ENCODE measurements at regions not wholly inside any gene's neighbourhood (a gene's known extent, or its start where the extent isn't known, plus 50 kb on each side); places are given as distances from the start of the nearest gene placed in this dataset.

GRCh38 chr12:126425264-126425663 lies 1360.0 kb downstream of the AACS start:
- Histone ChIP-seq H3K27ac (no peak overlapping the region), H3K36me3 (no peaks in the 10 kb centered on the region), H3K9me3 (no peaks in the 10 kb centered on the region), H3K4me3 (no peak overlapping the region), H3K27me3 (no peaks in the 10 kb centered on the region), H3K4me1 (no peaks in the 10 kb centered on the region)
- TF ChIP-seq POLR2A (IDR thresholded peaks at IDR 0.05) (no peak), CTCF (IDR thresholded peaks at IDR 0.05) (no peak)
- WGBS, 2 donors: 80 to 89% methylated on average over 7 of the region's 7 CpGs
- intact Hi-C loops (cut with DNase I): no loop called here
- DNase-seq: no peak

- no peaks in the 10 kb centered on the region for H3K4me1 ChIP-seq
- H3K36me3 ChIP-seq: no peaks in the 10 kb centered on the region
- no peak overlapping the region for H3K4me3 ChIP-seq
- intact Hi-C loops (cut with DNase I): no loop called here
- no peak overlapping the region for H3K27ac ChIP-seq
- no peaks in the 10 kb centered on the region for H3K9me3 ChIP-seq
- H3K27me3 ChIP-seq: no peaks in the 10 kb centered on the region
- TF ChIP-seq POLR2A (IDR thresholded peaks at IDR 0.05) (no peak), CTCF (IDR thresholded peaks at IDR 0.05) (no peak)
- DNase-seq: no peak
- WGBS, 2 donors: 74 to 75% methylated on average over 5 of the region's 5 CpGs
Measured at GRCh38 chr12:126428769-126429168, 1363.5 kb downstream of the AACS start.

GRCh38 chr12:126430921-126431320 lies 1365.7 kb downstream of the AACS start:
- intact Hi-C loops (cut with DNase I): no loop called here
- DNase-seq: no peak
- Histone ChIP-seq H3K27me3 (no peaks in the 10 kb centered on the region), H3K27ac (peak overlapping the region in 1 of 4 donors; percentile 4), H3K4me3 (no peak overlapping the region), H3K9me3 (no peaks in the 10 kb centered on the region), H3K4me1 (no peaks in the 10 kb centered on the region), H3K36me3 (no peaks in the 10 kb centered on the region)
- WGBS, 2 donors: 46 to 52% methylated on average over 2 of the region's 2 CpGs
- no peak for TF ChIP-seq CTCF (IDR thresholded peaks at IDR 0.05)
- TF ChIP-seq POLR2A (IDR thresholded peaks at IDR 0.05): no peak

- TF ChIP-seq POLR2A (IDR thresholded peaks at IDR 0.05) (no peak), CTCF (IDR thresholded peaks at IDR 0.05) (no peak)
- Histone ChIP-seq H3K36me3 (no peaks in the 10 kb centered on the region), H3K4me3 (no peak overlapping the region), H3K27ac (peak overlapping the region in 1 of 4 donors; percentile 4), H3K4me1 (no peaks in the 10 kb centered on the region), H3K27me3 (no peaks in the 10 kb centered on the region), H3K9me3 (no peaks in the 10 kb centered on the region)
- intact Hi-C loops (cut with DNase I): no loop called here
- DNase-seq: no peak
- WGBS, 2 donors: 61 to 65% methylated on average over 6 of the region's 6 CpGs
Measured at GRCh38 chr12:126431767-126432166, 1366.5 kb downstream of the AACS start.

- no peak for DNase-seq
- Histone ChIP-seq H3K4me3 (no peak overlapping the region), H3K9me3 (no peaks in the 10 kb centered on the region), H3K27ac (no peak overlapping the region), H3K27me3 (no peaks in the 10 kb centered on the region), H3K4me1 (no peaks in the 10 kb centered on the region), H3K36me3 (no peaks in the 10 kb centered on the region)
- intact Hi-C loops (cut with DNase I): no loop called here
- 59 to 69% methylated on average over 1 of the region's 1 CpG for WGBS, 2 donors
- TF ChIP-seq POLR2A (IDR thresholded peaks at IDR 0.05): no peak
Measured at GRCh38 chr12:126432780-126433179, 1367.5 kb downstream of the AACS start.

- Histone ChIP-seq H3K27me3 (no peaks in the 10 kb centered on the region), H3K4me1 (no peaks in the 10 kb centered on the region), H3K36me3 (no peaks in the 10 kb centered on the region), H3K9me3 (no peaks in the 10 kb centered on the region), H3K4me3 (no peak overlapping the region), H3K27ac (no peak overlapping the region)
- WGBS, 2 donors: 89% methylated on average over 5 of the region's 5 CpGs
- TF ChIP-seq CTCF (IDR thresholded peaks at IDR 0.05) (no peak), POLR2A (IDR thresholded peaks at IDR 0.05) (no peak)
- no peak for DNase-seq
- intact Hi-C loops (cut with DNase I): no loop called here
Measured at GRCh38 chr12:126434412-126434985, 1369.3 kb downstream of the AACS start.
